ENCODE measurements at regions not wholly inside any gene's neighbourhood (a gene's known extent, or its start where the extent isn't known, plus 50 kb on each side); places are given as distances from the start of the nearest gene placed in this dataset.

GRCh38 chr14:84152452-84152851, 1377.5 kb upstream of the FLRT2 start:
- H3K27me3 ChIP-seq (ENCODE audit: control insufficient read depth in 2 of 2, insufficient read depth in 2 of 2, low read length in 2 of 2): no peaks in the 10 kb centered on the region
- DNase-seq (ENCODE audit: low read depth, low spot score) (no peak), FAIRE-seq (no peak)
- H3K9me1 ChIP-seq (replicated peaks; ENCODE audit: control insufficient read depth, extremely low read depth, insufficient read depth, low read length): no peaks in the 10 kb centered on the region
- dilution Hi-C loops (cut with MboI; ENCODE audit: extremely low pct_ligation_motif_present, low sequenced_read_pairs): no loop called here
- no peaks in the 10 kb centered on the region for H3K4me1 ChIP-seq (ENCODE audit: control insufficient read depth, extremely low read depth, insufficient read depth, low read length)
- no peak overlapping the region for H3K27ac ChIP-seq (ENCODE audit: insufficient read depth, low read depth, low read length)
- no peak overlapping the region for H3K4me3 ChIP-seq (replicated peaks in 1 of 3; ENCODE audit: insufficient read depth in 1 of 3, low read depth in 1 of 3, low read length in 3 of 3)
- intact Hi-C loops (cut with micrococcal nuclease): no loop called here
- POLR2A ChIA-PET: no interaction called here
- H3K36me3 ChIP-seq (ENCODE audit: control insufficient read depth in 2 of 2, extremely low read depth in 1 of 2, insufficient read depth in 2 of 2, low read length in 2 of 2): no peaks in the 10 kb centered on the region
- CTCF ChIA-PET: no interaction called here
- H3K79me2 ChIP-seq (ENCODE audit: control insufficient read depth, insufficient read depth, low read length): no peaks in the 10 kb centered on the region
- TF ChIP-seq POLR2A (IDR thresholded peaks at IDR 0.05; ENCODE audit: low read depth, low read length): no peak
- TF ChIP-seq EZH2 (IDR thresholded peaks at IDR 0.05; ENCODE audit: borderline replicate concordance, low read depth, low read length, severe bottlenecking): no peak
- TF ChIP-seq GATA2 (IDR thresholded peaks at IDR 0.05; ENCODE audit: insufficient read depth, insufficient read length, low read depth, low read length): no peak
- TF ChIP-seq, protein P1, sequence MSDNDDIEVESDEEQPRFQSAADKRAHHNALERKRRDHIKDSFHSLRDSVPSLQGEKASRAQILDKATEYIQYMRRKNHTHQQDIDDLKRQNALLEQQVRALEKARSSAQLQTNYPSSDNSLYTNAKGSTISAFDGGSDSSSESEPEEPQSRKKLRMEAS (IDR thresholded peaks at IDR 0.05; ENCODE audit: insufficient read depth, insufficient read length): no peak
- no peak for TF ChIP-seq MYC (IDR thresholded peaks at IDR 0.05; ENCODE audit: low read depth, low read length)
- no peak for TF ChIP-seq CTCF (IDR thresholded peaks at IDR 0.05; ENCODE audit: extremely low read depth in 1 of 2, insufficient read depth in 1 of 2, low read depth in 1 of 2, low read length in 2 of 2)
- H3K9me3 ChIP-seq (replicated peaks; ENCODE audit: control insufficient read depth, insufficient read depth, low read length): no peaks in the 10 kb centered on the region
- no peak overlapping the region for H2AFZ ChIP-seq (ENCODE audit: low read depth, low read length)
- H4K20me1 ChIP-seq (replicated peaks; ENCODE audit: control insufficient read depth, extremely low read depth, insufficient read depth, low read length): no peaks in the 10 kb centered on the region
- H3K4me2 ChIP-seq (ENCODE audit: insufficient read depth, low read length): no peak overlapping the region
- no peak overlapping the region for H3K9ac ChIP-seq (replicated peaks; ENCODE audit: extremely low read depth, insufficient read depth, low read length)
- BruUV-seq (replicated peaks): no TSS peak

- intact Hi-C loops (cut with micrococcal nuclease) (no loop called here), dilution Hi-C loops (cut with MboI; ENCODE audit: extremely low pct_ligation_motif_present, low sequenced_read_pairs) (no loop called here)
- FAIRE-seq (no peak), DNase-seq (ENCODE audit: low read depth, low spot score) (peak; percentile 3)
- Histone ChIP-seq H3K27ac (ENCODE audit: insufficient read depth, low read depth, low read length) (no peak overlapping the region), H3K4me3 (replicated peaks in 1 of 3; ENCODE audit: insufficient read depth in 1 of 3, low read depth in 1 of 3, low read length in 3 of 3) (no peak overlapping the region), H3K9me1 (replicated peaks; ENCODE audit: control insufficient read depth, extremely low read depth, insufficient read depth, low read length) (no peaks in the 10 kb centered on the region), H3K27me3 (ENCODE audit: control insufficient read depth in 2 of 2, insufficient read depth in 2 of 2, low read length in 2 of 2) (no peaks in the 10 kb centered on the region), H4K20me1 (replicated peaks; ENCODE audit: control insufficient read depth, extremely low read depth, insufficient read depth, low read length) (no peaks in the 10 kb centered on the region), H2AFZ (ENCODE audit: low read depth, low read length) (peak overlapping the region; percentile 34), H3K9ac (replicated peaks; ENCODE audit: extremely low read depth, insufficient read depth, low read length) (no peak overlapping the region), H3K36me3 (ENCODE audit: control insufficient read depth in 2 of 2, extremely low read depth in 1 of 2, insufficient read depth in 2 of 2, low read length in 2 of 2) (no peaks in the 10 kb centered on the region), H3K79me2 (ENCODE audit: control insufficient read depth, insufficient read depth, low read length) (no peaks in the 10 kb centered on the region), H3K4me2 (ENCODE audit: insufficient read depth, low read length) (no peak overlapping the region), H3K4me1 (ENCODE audit: control insufficient read depth, extremely low read depth, insufficient read depth, low read length) (no peaks in the 10 kb centered on the region), H3K9me3 (replicated peaks; ENCODE audit: control insufficient read depth, insufficient read depth, low read length) (no peaks in the 10 kb centered on the region)
- no peak for TF ChIP-seq EZH2 (IDR thresholded peaks at IDR 0.05; ENCODE audit: borderline replicate concordance, low read depth, low read length, severe bottlenecking)
- no peak for TF ChIP-seq GATA2 (IDR thresholded peaks at IDR 0.05; ENCODE audit: insufficient read depth, insufficient read length, low read depth, low read length)
- no peak for TF ChIP-seq CTCF (IDR thresholded peaks at IDR 0.05; ENCODE audit: extremely low read depth in 1 of 2, insufficient read depth in 1 of 2, low read depth in 1 of 2, low read length in 2 of 2)
- TF ChIP-seq, protein P1 (IDR thresholded peaks at IDR 0.05; ENCODE audit: insufficient read depth, insufficient read length): no peak
- TF ChIP-seq JUN (IDR thresholded peaks at IDR 0.05; ENCODE audit: borderline replicate concordance, insufficient read depth, insufficient read length, low read depth): no peak
- TF ChIP-seq MYC (IDR thresholded peaks at IDR 0.05; ENCODE audit: low read depth, low read length): no peak
- ChIA-PET CTCF (interaction anchor here (0.7 kb wide), 1 partner anchor 9 kb away, joined by 3 read pairs; no protein-coding TSS in a partner anchor), POLR2A (no interaction called here)
- no TSS peak for BruUV-seq (replicated peaks)
Measured at GRCh38 chr14:84162633-84163032, 1367.3 kb upstream of the FLRT2 start.
